Astrocyte (in vitro differentiated cells and primary cell): ENCODE measurements at regions not wholly inside any gene's neighbourhood (a gene's known extent, or its start where the extent isn't known, plus 50 kb on each side); places are given as distances from the start of the nearest gene placed in this dataset.

Experiments used
- DNase-seq: peaks from one replicate; pipeline ENCODE4 v3.0.0-alpha.2; 2010; ENCODE audit warnings: low read depth
- FAIRE-seq: peaks from 2 replicates; lab custom pipeline; 2011; peaks lifted over from hg19 to GRCh38; lab: Jason Lieb, UNC
- H2AFZ ChIP-seq: 2 replicates; pipeline ENCODE4 v1.6.0; 2012; ENCODE audit warnings: low read depth, low read length, inconsistent platforms
- H3K27ac ChIP-seq: 2 replicates; pipeline ENCODE4 v1.5.1; 2011; ENCODE audit warnings: low read depth, low read length, inconsistent platforms
- H3K27me3 ChIP-seq: 2 replicates; pipeline ENCODE4 v1.6.0; 2011; ENCODE audit warnings: low read length, inconsistent platforms; ENCODE audit not compliant: insufficient read depth
- H3K36me3 ChIP-seq: 2 replicates; pipeline ENCODE4 v1.5.1; 2011; ENCODE audit warnings: low read length, inconsistent platforms; ENCODE audit not compliant: insufficient read depth
- H3K4me1 ChIP-seq: 2 replicates; pipeline ENCODE4 v1.5.1; 2011; ENCODE audit warnings: low read length, inconsistent platforms; ENCODE audit not compliant: insufficient read depth
- H3K4me2 ChIP-seq: 2 replicates; pipeline ENCODE4 v1.6.0; 2012; ENCODE audit warnings: low read length, inconsistent platforms
- H3K4me3 ChIP-seq: 2 replicates; pipeline ENCODE4 v1.5.1; 2011; ENCODE audit warnings: low read depth, mild to moderate bottlenecking, low read length, inconsistent platforms; ENCODE audit not compliant: insufficient read depth
- H3K79me2 ChIP-seq: 2 replicates; pipeline ENCODE4 v1.6.0; 2012; ENCODE audit warnings: mild to moderate bottlenecking, low read length, inconsistent platforms; ENCODE audit not compliant: insufficient read depth
- H3K9ac ChIP-seq: 2 replicates; pipeline ENCODE4 v1.6.0; 2012; ENCODE audit warnings: mild to moderate bottlenecking, low read length, inconsistent platforms
- H3K9me3 ChIP-seq: 2 replicates; pipeline ENCODE4 v1.5.1; 2012; ENCODE audit warnings: low read depth, mild to moderate bottlenecking, low read length, inconsistent platforms; ENCODE audit not compliant: insufficient read depth
- H4K20me1 ChIP-seq: 2 replicates; pipeline ENCODE4 v1.6.0; 2012; ENCODE audit warnings: low read length, inconsistent platforms; ENCODE audit not compliant: insufficient read depth
- H3K27ac Mint-ChIP-seq: one replicate; pipeline ENCODE4 v1.8.0; 2021; ENCODE audit warnings: mild to moderate bottlenecking, mixed read lengths; ENCODE audit not compliant: unreplicated experiment
- H3K27me3 Mint-ChIP-seq: one replicate; pipeline ENCODE4 v1.8.0; 2021; ENCODE audit warnings: low read depth, mixed read lengths; ENCODE audit not compliant: unreplicated experiment
- H3K36me3 Mint-ChIP-seq: one replicate; pipeline ENCODE4 v1.8.0; 2021; ENCODE audit warnings: low read depth, mixed read lengths; ENCODE audit not compliant: unreplicated experiment
- H3K4me1 Mint-ChIP-seq: one replicate; pipeline ENCODE4 v1.8.0; 2021; ENCODE audit warnings: low read depth, mixed read lengths; ENCODE audit not compliant: unreplicated experiment
- H3K4me3 Mint-ChIP-seq: one replicate; pipeline ENCODE4 v1.8.0; 2021; ENCODE audit warnings: mild to moderate bottlenecking, moderate library complexity, mixed read lengths; ENCODE audit not compliant: unreplicated experiment
- H3K9me3 Mint-ChIP-seq: one replicate; pipeline ENCODE4 v1.8.0; 2021; ENCODE audit warnings: mild to moderate bottlenecking, mixed read lengths; ENCODE audit not compliant: unreplicated experiment
- CTCF ChIP-seq: IDR thresholded peaks from 2 replicates; pipeline ENCODE4 v1.5.1; 2011; ENCODE audit warnings: low read depth, mild to moderate bottlenecking, inconsistent platforms, low read length, moderate library complexity; ENCODE audit not compliant: insufficient read depth
- EZH2 ChIP-seq: IDR thresholded peaks from 2 replicates; pipeline ENCODE4 v1.6.1; 2012; ENCODE audit warnings: mild to moderate bottlenecking, low read length, inconsistent platforms; ENCODE audit not compliant: insufficient read depth

GRCh38 chrX:55907968-55908607, 190.5 kb downstream of the RRAGB start:
- peak overlapping the region; percentile 93 for H3K4me3 Mint-ChIP-seq
- DNase-seq (no peak), FAIRE-seq (no peak)
- peaks cover 2% of the 10 kb centered on the region for H3K4me1 Mint-ChIP-seq
- H3K4me3 ChIP-seq: peak overlapping the region; percentile 65
- peak overlapping the region; percentile 88 for H3K27ac Mint-ChIP-seq
- no peaks in the 10 kb centered on the region for H3K4me1 ChIP-seq
- peak overlapping the region; percentile 86 for H3K4me2 ChIP-seq
- no peaks in the 10 kb centered on the region for H3K27me3 ChIP-seq
- H3K9me3 ChIP-seq: no peaks in the 10 kb centered on the region
- no peaks in the 10 kb centered on the region for H4K20me1 ChIP-seq
- H3K36me3 Mint-ChIP-seq: no peaks in the 10 kb centered on the region
- H3K27ac ChIP-seq: no peak overlapping the region
- H3K9me3 Mint-ChIP-seq: no peaks in the 10 kb centered on the region
- TF ChIP-seq EZH2: no peak
- TF ChIP-seq CTCF: peak; percentile 12
- no peaks in the 10 kb centered on the region for H3K36me3 ChIP-seq
- no peaks in the 10 kb centered on the region for H3K27me3 Mint-ChIP-seq
- H3K79me2 ChIP-seq: no peaks in the 10 kb centered on the region
- H3K9ac ChIP-seq: peak overlapping the region; percentile 69
- H2AFZ ChIP-seq: peak overlapping the region; percentile 80

DNA sequence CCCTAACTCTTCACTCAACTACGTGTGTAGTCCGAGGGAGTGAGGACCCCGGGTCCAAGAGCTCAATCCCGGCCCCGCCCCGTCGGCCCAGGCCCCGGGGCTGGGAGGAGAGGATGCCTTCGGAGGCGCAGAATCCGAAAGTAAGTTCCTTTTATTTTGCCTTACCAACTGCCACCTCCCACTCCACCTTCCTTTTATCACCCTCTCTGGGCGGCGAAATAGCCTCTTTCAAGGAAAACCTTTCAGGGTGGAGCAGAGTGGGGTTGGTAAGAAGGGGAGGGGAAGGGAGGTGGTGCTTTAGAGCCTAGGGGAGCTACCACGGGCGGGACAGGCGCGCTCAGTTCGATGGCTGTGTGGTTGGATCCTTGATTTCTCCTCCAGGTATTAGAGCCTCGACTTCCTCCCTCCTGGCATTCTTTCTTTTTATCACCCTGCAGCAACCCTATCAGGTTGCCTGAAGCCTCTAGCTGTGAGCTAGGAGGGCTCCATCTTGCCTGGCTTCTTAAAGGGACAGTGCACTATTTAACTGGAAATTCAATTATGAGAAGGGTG, 191.2 kb downstream of the RRAGB start:
- FAIRE-seq (peak; percentile 45), DNase-seq (no peak)
- no peak overlapping the region for H3K27ac ChIP-seq

More for the DNA sequence above, 191.2 kb downstream of the RRAGB start:
- Mint-ChIP-seq H3K27ac (no peak overlapping the region), H3K36me3 (no peaks in the 10 kb centered on the region), H3K9me3 (no peaks in the 10 kb centered on the region), H3K4me3 (peak overlapping the region; percentile 93), H3K27me3 (no peaks in the 10 kb centered on the region), H3K4me1 (peaks cover 2% of the 10 kb centered on the region)
- Histone ChIP-seq H3K4me1 (no peaks in the 10 kb centered on the region), H3K27me3 (no peaks in the 10 kb centered on the region), H3K36me3 (no peaks in the 10 kb centered on the region), H2AFZ (peak overlapping the region; percentile 80), H3K9me3 (no peaks in the 10 kb centered on the region), H3K79me2 (no peaks in the 10 kb centered on the region), H3K4me2 (peak overlapping the region; percentile 86), H4K20me1 (no peaks in the 10 kb centered on the region), H3K9ac (peak overlapping the region; percentile 69), H3K4me3 (peak overlapping the region; percentile 65)
- TF ChIP-seq EZH2 (no peak), CTCF (no peak)
